Neural progenitor cell (in vitro differentiated cells): ENCODE measurements at regions not wholly inside any gene's neighbourhood (a gene's known extent, or its start where the extent isn't known, plus 50 kb on each side); places are given as distances from the start of the nearest gene placed in this dataset.
A peak's percentile ranks its signal among the peaks of the same experiment; 100 is the strongest.

Experiments
- DNase-seq: peaks from one replicate; pipeline ENCODE4 v3.0.0-alpha.2; 2016; ENCODE audit warnings: low spot score
- H2AFZ ChIP-seq: fragments of 200-600 bp; sonication (generic); replicated peaks from 2 replicates; pipeline ENCODE4 v1.6.1; 2016; ENCODE audit warnings: antibody characterized with exemption
- H3F3A ChIP-seq: fragments of 200-600 bp; sonication (generic); 2 replicates; pipeline ENCODE4 v1.6.1; 2016; ENCODE audit warnings: antibody characterized with exemption, low read depth
- H3K27ac ChIP-seq: fragments of 200-600 bp; sonication (generic); 2 replicates; pipeline ENCODE4 v1.5.1; 2016; ENCODE audit warnings: mild to moderate bottlenecking
- H3K27me3 ChIP-seq: fragments of 200-600 bp; sonication (generic); 2 replicates; pipeline ENCODE4 v1.6.1; 2016; ENCODE audit warnings: mild to moderate bottlenecking, moderate library complexity
- H3K36me3 ChIP-seq: fragments of 200-600 bp; sonication (generic); 2 replicates; pipeline ENCODE4 v1.5.1; 2016
- H3K4me1 ChIP-seq: fragments of 200-600 bp; sonication (generic); 2 replicates; pipeline ENCODE4 v1.6.1; 2016; ENCODE audit warnings: mixed run types
- H3K4me2 ChIP-seq: fragments of 200-600 bp; sonication (generic); 2 replicates; pipeline ENCODE4 v1.6.1; 2016
- H3K4me3 ChIP-seq: fragments of 200-600 bp; sonication (generic); 2 replicates; pipeline ENCODE4 v1.5.1; 2016
- H3K79me2 ChIP-seq: fragments of 200-600 bp; sonication (generic); 2 replicates; pipeline ENCODE4 v1.6.1; 2016; ENCODE audit warnings: low read depth
- H3K9ac ChIP-seq: fragments of 200-600 bp; sonication (generic); 2 replicates; pipeline ENCODE4 v1.6.1; 2016
- H3K9me3 ChIP-seq: fragments of 200-600 bp; sonication (generic); 2 replicates; pipeline ENCODE4 v1.5.1; 2016; ENCODE audit warnings: low read depth
- H4K20me1 ChIP-seq: fragments of 200-600 bp; sonication (generic); 2 replicates; pipeline ENCODE4 v1.6.1; 2016; ENCODE audit warnings: low read depth
- H3K27ac Mint-ChIP-seq: 3 replicates; pipeline ENCODE4 v1.8.0; 2021; ENCODE audit warnings: mixed read lengths
- H3K27me3 Mint-ChIP-seq: 2 replicates; pipeline ENCODE4 v1.8.0; 2022; ENCODE audit warnings: low read depth, mild to moderate bottlenecking, inconsistent platforms, moderate library complexity, mixed read lengths; ENCODE audit not compliant: insufficient read depth
- H3K36me3 Mint-ChIP-seq: 3 replicates; pipeline ENCODE4 v1.8.0; 2021; ENCODE audit warnings: mixed read lengths
- H3K4me1 Mint-ChIP-seq: 3 replicates; pipeline ENCODE4 v1.8.0; 2021; ENCODE audit warnings: mixed read lengths
- H3K4me3 Mint-ChIP-seq: 3 replicates; pipeline ENCODE4 v1.8.0; 2021; ENCODE audit warnings: mild to moderate bottlenecking, moderate library complexity, mixed read lengths
- H3K9me3 Mint-ChIP-seq: 3 replicates; pipeline ENCODE4 v1.8.0; 2020; ENCODE audit warnings: mixed read lengths
- CTCF ChIP-seq: fragments of 200-600 bp; sonication (generic); IDR thresholded peaks from 2 replicates; pipeline ENCODE4 v1.5.1; 2017; ENCODE audit warnings: antibody characterized with exemption, mild to moderate bottlenecking
- EZH2 ChIP-seq: fragments of 200-600 bp; sonication (generic); IDR thresholded peaks from 2 replicates; pipeline ENCODE4 v1.6.1; 2017; ENCODE audit warnings: antibody characterized with exemption, mild to moderate bottlenecking, moderate library complexity
- EZH2phosphoT487 ChIP-seq: fragments of 200-600 bp; sonication (generic); IDR thresholded peaks from 2 replicates; pipeline ENCODE4 v1.6.1; 2017; ENCODE audit warnings: antibody characterized with exemption

DNA sequence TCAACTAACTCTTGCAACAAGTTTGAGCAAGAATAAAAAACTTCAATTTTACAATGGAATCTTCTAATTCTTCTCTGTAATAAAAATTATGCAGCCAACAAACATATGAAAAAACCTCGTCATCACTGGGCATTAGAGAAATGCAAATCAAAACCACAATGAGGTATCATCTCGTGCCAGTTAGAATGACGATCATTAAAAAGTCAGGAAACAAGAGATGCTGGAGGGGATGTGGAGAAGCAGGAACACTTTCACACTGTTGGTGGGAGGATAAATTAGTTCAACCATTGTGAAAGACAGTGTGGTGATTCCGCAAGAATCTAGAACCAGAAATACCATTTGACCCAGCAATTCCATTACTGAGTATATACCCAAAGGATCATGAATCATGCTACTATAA is 327.5 kb upstream of the LYPLAL1 start:
- H3K4me2 ChIP-seq = no peak overlapping the region
- H3K27me3 ChIP-seq = no peaks in the 10 kb centered on the region
- Mint-ChIP-seq H3K4me1 (no peaks in the 10 kb centered on the region), H3K4me3 (no peak overlapping the region), H3K9me3 (no peaks in the 10 kb centered on the region), H3K27ac (no peak overlapping the region), H3K27me3 (no peaks in the 10 kb centered on the region), H3K36me3 (no peaks in the 10 kb centered on the region)
- no peaks in the 10 kb centered on the region for H3K4me1 ChIP-seq
- no peak overlapping the region for H3K4me3 ChIP-seq
- no peaks in the 10 kb centered on the region for H3K9me3 ChIP-seq
- TF ChIP-seq EZH2phosphoT487 (no peak), EZH2 (no peak), CTCF (no peak)
- no peaks in the 10 kb centered on the region for H3K36me3 ChIP-seq
- H4K20me1 ChIP-seq = no peaks in the 10 kb centered on the region
- no peak overlapping the region for H2AFZ ChIP-seq
- DNase-seq = no peak
- H3F3A ChIP-seq = no peaks in the 10 kb centered on the region
- H3K9ac ChIP-seq = no peak overlapping the region
- no peaks in the 10 kb centered on the region for H3K79me2 ChIP-seq
- H3K27ac ChIP-seq = no peak overlapping the region

DNA sequence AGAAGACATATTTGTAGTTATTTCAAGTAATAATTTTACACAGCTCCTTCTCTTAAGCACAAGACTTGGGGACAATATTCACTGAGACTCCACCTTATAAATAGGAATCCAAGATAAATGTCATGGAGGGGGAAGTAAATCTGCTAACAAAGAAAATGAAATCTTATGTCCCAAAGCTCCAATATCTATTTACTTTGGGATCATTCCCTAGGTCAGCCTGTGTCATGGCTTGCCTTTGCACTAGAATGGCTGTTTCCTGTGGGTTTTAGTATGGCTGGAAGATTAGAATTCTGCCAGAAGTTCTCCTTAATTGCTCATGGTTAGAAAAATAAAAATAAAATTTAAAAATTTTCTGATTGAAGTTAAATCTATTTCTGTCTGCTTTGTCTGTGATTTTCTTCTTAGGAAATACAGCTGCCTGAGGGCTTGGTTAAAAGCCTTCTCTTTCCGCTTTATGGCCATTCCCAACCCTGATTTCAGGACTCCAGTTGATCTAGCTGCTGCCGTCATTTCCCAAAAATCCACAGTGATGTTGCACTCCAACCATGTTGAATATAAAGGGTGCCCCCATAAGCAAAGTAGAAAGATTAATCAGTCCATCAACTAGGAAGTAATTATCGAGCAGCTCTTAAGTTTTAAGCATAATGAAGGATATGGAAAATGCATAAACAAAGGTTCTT is 326.4 kb upstream of the LYPLAL1 start:
- H3K36me3 ChIP-seq = no peaks in the 10 kb centered on the region
- H3K4me3 Mint-ChIP-seq = no peak overlapping the region
- no peak overlapping the region for H3K9ac ChIP-seq
- H3K9me3 Mint-ChIP-seq = no peaks in the 10 kb centered on the region
- no peaks in the 10 kb centered on the region for H3K36me3 Mint-ChIP-seq
- H3K4me1 ChIP-seq = peaks cover 5% of the 10 kb centered on the region
- TF ChIP-seq EZH2phosphoT487 = no peak
- TF ChIP-seq EZH2 = no peak
- TF ChIP-seq CTCF = no peak
- H3K4me3 ChIP-seq = no peak overlapping the region
- H3K4me1 Mint-ChIP-seq = peaks cover 5% of the 10 kb centered on the region
- no peaks in the 10 kb centered on the region for H3K27me3 ChIP-seq
- H3K27me3 Mint-ChIP-seq = no peaks in the 10 kb centered on the region
- H3K27ac ChIP-seq = no peak overlapping the region
- H4K20me1 ChIP-seq = no peaks in the 10 kb centered on the region
- H3K9me3 ChIP-seq = no peaks in the 10 kb centered on the region
- no peak for DNase-seq
- H3K27ac Mint-ChIP-seq = no peak overlapping the region
- H3K79me2 ChIP-seq = no peaks in the 10 kb centered on the region
- no peaks in the 10 kb centered on the region for H3F3A ChIP-seq
- H2AFZ ChIP-seq = no peak overlapping the region
- no peak overlapping the region for H3K4me2 ChIP-seq

- H3K27ac Mint-ChIP-seq = no peak overlapping the region
- peaks cover 11% of the 10 kb centered on the region for H3K4me1 ChIP-seq
- no peak overlapping the region for H3K4me3 Mint-ChIP-seq
- no peaks in the 10 kb centered on the region for H3K9me3 Mint-ChIP-seq
- H3K79me2 ChIP-seq = no peaks in the 10 kb centered on the region
- no peaks in the 10 kb centered on the region for H3K36me3 Mint-ChIP-seq
- H3K27ac ChIP-seq = no peak overlapping the region
- H3K4me2 ChIP-seq = no peak overlapping the region
- TF ChIP-seq EZH2 (no peak), EZH2phosphoT487 (no peak), CTCF (no peak)
- H3F3A ChIP-seq = no peaks in the 10 kb centered on the region
- H3K4me3 ChIP-seq = no peak overlapping the region
- H3K36me3 ChIP-seq = no peaks in the 10 kb centered on the region
- H3K4me1 Mint-ChIP-seq = peaks cover 8% of the 10 kb centered on the region
- H3K9me3 ChIP-seq = no peaks in the 10 kb centered on the region
- H2AFZ ChIP-seq = peak overlapping the region; percentile 36
- H3K27me3 Mint-ChIP-seq = no peaks in the 10 kb centered on the region
- no peak overlapping the region for H3K9ac ChIP-seq
- DNase-seq = no peak
- H4K20me1 ChIP-seq = no peaks in the 10 kb centered on the region
- H3K27me3 ChIP-seq = no peaks in the 10 kb centered on the region
Observed at GRCh38 chr1:218848009-218848408, 325.7 kb upstream of the LYPLAL1 start.
